ENCODE measurements at regions not wholly inside any gene's neighbourhood (a gene's known extent, or its start where the extent isn't known, plus 50 kb on each side); places are given as distances from the start of the nearest gene placed in this dataset.
A peak's percentile ranks its signal among the peaks of the same experiment; 100 is the strongest.

GRCh38 chr7:34451923-34452322 is 206.1 kb upstream of the NPSR1 start:
- Histone ChIP-seq H3K4me1 (ENCODE audit: insufficient read depth) (no peaks in the 10 kb centered on the region), H3K4me2 (no peak overlapping the region), H3K9me3 (ENCODE audit: low read depth) (no peaks in the 10 kb centered on the region), H3K4me3 (no peak overlapping the region), H3K79me2 (no peaks in the 10 kb centered on the region), H3K27me3 (no peaks in the 10 kb centered on the region), H3K36me3 (replicated peaks; ENCODE audit: insufficient read depth, low read depth) (no peaks in the 10 kb centered on the region), H3K9me2 (replicated peaks; ENCODE audit: insufficient read depth) (no peaks in the 10 kb centered on the region), H3K27ac (no peak overlapping the region), H4K20me1 (ENCODE audit: insufficient read depth, poor library complexity, severe bottlenecking) (no peaks in the 10 kb centered on the region), H2AFZ (no peak overlapping the region)
- DNase-seq (ENCODE audit: low spot score): peak; percentile 33
- WGBS (ENCODE audit: low lambda C conversion rate, missing lambda C conversion rate): 58% methylated on average over 3 of the region's 3 CpGs
- no peak for TF ChIP-seq CTCF (IDR thresholded peaks at IDR 0.05; ENCODE audit: poor library complexity)

- H3K4me3 ChIP-seq: no peak overlapping the region
- H3K4me1 ChIP-seq (ENCODE audit: insufficient read depth): no peaks in the 10 kb centered on the region
- no peak overlapping the region for H3K4me2 ChIP-seq
- no peak for DNase-seq (ENCODE audit: low spot score)
- H3K79me2 ChIP-seq: no peaks in the 10 kb centered on the region
- H3K9me3 ChIP-seq (ENCODE audit: low read depth): no peaks in the 10 kb centered on the region
- no peaks in the 10 kb centered on the region for H3K36me3 ChIP-seq (replicated peaks; ENCODE audit: insufficient read depth, low read depth)
- H4K20me1 ChIP-seq (ENCODE audit: insufficient read depth, poor library complexity, severe bottlenecking): no peaks in the 10 kb centered on the region
- H3K27ac ChIP-seq: no peak overlapping the region
- no peaks in the 10 kb centered on the region for H3K9me2 ChIP-seq (replicated peaks; ENCODE audit: insufficient read depth)
- H2AFZ ChIP-seq: no peak overlapping the region
- 96% methylated on average over 7 of the region's 7 CpGs for WGBS (ENCODE audit: low lambda C conversion rate, missing lambda C conversion rate)
- TF ChIP-seq EZH2phosphoT487 (IDR thresholded peaks at IDR 0.05; ENCODE audit: low read depth, severe bottlenecking, unreplicated experiment) (no peak), CTCF (IDR thresholded peaks at IDR 0.05; ENCODE audit: poor library complexity) (no peak), EZH2 (IDR thresholded peaks at IDR 0.05; ENCODE audit: borderline replicate concordance) (no peak)
- no peaks in the 10 kb centered on the region for H3K27me3 ChIP-seq
Observed at GRCh38 chr7:34452363-34452762, 205.7 kb upstream of the NPSR1 start.

GRCh38 chr7:34453150-34453549 is 204.9 kb upstream of the NPSR1 start:
- DNase-seq (ENCODE audit: low spot score): no peak
- no peak overlapping the region for H2AFZ ChIP-seq
- no peaks in the 10 kb centered on the region for H3K79me2 ChIP-seq
- TF ChIP-seq CTCF (IDR thresholded peaks at IDR 0.05; ENCODE audit: poor library complexity): no peak
- no peak for TF ChIP-seq EZH2 (IDR thresholded peaks at IDR 0.05; ENCODE audit: borderline replicate concordance)
- no peak for TF ChIP-seq EZH2phosphoT487 (IDR thresholded peaks at IDR 0.05; ENCODE audit: low read depth, severe bottlenecking, unreplicated experiment)
- no peaks in the 10 kb centered on the region for H4K20me1 ChIP-seq (ENCODE audit: insufficient read depth, poor library complexity, severe bottlenecking)
- no peaks in the 10 kb centered on the region for H3K4me1 ChIP-seq (ENCODE audit: insufficient read depth)
- H3K36me3 ChIP-seq (replicated peaks; ENCODE audit: insufficient read depth, low read depth): no peaks in the 10 kb centered on the region
- H3K4me2 ChIP-seq: no peak overlapping the region
- no peaks in the 10 kb centered on the region for H3K9me2 ChIP-seq (replicated peaks; ENCODE audit: insufficient read depth)
- no peak overlapping the region for H3K4me3 ChIP-seq
- no peak overlapping the region for H3K27ac ChIP-seq
- no peaks in the 10 kb centered on the region for H3K9me3 ChIP-seq (ENCODE audit: low read depth)
- no peaks in the 10 kb centered on the region for H3K27me3 ChIP-seq
- WGBS (ENCODE audit: low lambda C conversion rate, missing lambda C conversion rate): 81% methylated on average over 2 of the region's 2 CpGs

- Histone ChIP-seq H3K4me2 (no peak overlapping the region), H4K20me1 (ENCODE audit: insufficient read depth, poor library complexity, severe bottlenecking) (no peaks in the 10 kb centered on the region), H3K9me3 (ENCODE audit: low read depth) (no peaks in the 10 kb centered on the region), H3K36me3 (replicated peaks; ENCODE audit: insufficient read depth, low read depth) (no peaks in the 10 kb centered on the region), H3K27me3 (no peaks in the 10 kb centered on the region), H3K27ac (no peak overlapping the region), H3K9me2 (replicated peaks; ENCODE audit: insufficient read depth) (no peaks in the 10 kb centered on the region), H3K4me3 (no peak overlapping the region), H3K79me2 (no peaks in the 10 kb centered on the region), H3K4me1 (ENCODE audit: insufficient read depth) (no peaks in the 10 kb centered on the region), H2AFZ (no peak overlapping the region)
- DNase-seq (ENCODE audit: low spot score): no peak
- WGBS (ENCODE audit: low lambda C conversion rate, missing lambda C conversion rate): 60% methylated on average over 4 of the region's 4 CpGs
- TF ChIP-seq CTCF (IDR thresholded peaks at IDR 0.05; ENCODE audit: poor library complexity): no peak
- no peak for TF ChIP-seq EZH2phosphoT487 (IDR thresholded peaks at IDR 0.05; ENCODE audit: low read depth, severe bottlenecking, unreplicated experiment)
- no peak for TF ChIP-seq EZH2 (IDR thresholded peaks at IDR 0.05; ENCODE audit: borderline replicate concordance)
Observed at GRCh38 chr7:34454381-34454780, 203.6 kb upstream of the NPSR1 start.
